ENCODE measurements at regions not wholly inside any gene's neighbourhood (a gene's known extent, or its start where the extent isn't known, plus 50 kb on each side); places are given as distances from the start of the nearest gene placed in this dataset.

- DNase-seq: no peak
These were observed 703.9 kb downstream of the EFNA5 start for GRCh38 chr5:106966686-106967315.

DNA sequence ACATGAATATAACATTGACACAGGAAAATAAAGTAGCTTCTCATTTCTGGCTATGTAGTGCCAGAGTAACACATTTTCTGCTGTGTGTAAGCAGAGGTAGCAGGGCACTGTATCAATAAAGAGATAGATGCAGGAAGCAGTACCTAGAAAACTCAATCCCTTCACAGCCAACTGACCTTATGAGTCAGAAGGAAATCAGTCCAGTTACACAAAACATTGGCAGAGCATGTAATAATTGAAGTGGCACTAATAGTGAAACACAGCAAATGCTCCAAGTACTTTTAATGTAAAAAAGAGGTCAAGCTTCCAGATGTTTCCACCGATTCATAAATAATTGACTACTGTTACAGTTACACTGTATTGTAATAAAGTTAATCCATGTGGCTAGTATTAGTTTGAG, 706.6 kb downstream of the EFNA5 start:
- DNase-seq: no peak

DNA sequence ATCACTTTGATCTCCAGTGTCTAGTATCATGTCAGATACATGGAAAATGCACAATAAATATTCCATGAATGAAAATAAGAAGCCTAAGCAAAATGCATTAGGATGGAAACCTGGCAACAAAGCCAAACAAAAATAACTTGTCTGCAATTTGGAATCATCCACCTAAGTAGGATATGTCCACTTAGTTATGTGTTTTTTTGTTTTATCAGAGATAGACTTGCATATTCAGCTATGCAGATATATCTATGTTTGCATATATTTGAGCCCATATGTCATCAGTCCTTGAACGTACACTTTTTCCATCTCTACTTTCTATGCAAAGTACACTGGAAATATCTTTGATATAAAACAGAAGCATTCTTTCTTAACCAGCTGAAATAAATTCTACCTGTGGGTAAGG, 707.1 kb downstream of the EFNA5 start:
- DNase-seq: no peak

DNA sequence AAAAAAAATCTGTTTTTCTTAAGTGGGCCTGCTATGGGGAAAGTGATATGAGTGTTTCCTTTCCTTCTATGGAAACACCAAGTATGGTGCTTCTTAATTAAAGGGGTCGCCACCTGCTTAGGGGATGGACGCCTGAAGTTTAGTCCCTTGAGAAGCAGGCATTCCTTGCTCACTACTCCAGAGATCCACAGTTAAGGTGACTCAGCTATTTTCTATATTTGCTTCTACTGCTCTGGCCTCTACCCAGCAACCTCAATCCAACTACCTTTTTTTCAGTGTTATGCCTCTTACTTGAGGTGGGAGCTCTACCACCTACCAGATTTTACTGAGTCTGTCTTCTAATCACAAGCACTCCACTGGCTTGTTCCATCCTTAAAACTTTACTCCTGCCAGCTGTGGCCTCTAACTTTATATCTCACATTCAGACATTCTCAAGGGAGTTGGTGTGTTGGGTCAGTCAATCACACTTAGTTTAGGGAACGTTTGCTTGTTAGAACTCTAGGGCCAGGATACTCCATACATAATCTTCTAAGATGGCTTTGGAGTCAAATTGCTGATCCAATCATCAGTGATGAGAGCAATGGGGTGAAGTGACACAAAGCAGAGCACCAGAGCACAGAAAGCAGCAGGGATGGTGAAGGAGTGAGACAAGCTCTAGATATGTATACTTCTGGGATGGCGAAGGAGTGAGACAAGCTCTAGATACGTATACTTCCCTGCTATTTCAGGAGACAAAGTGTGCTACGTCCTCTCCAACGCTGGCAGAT, 708.1 kb downstream of the EFNA5 start:
- no peak for DNase-seq

DNA sequence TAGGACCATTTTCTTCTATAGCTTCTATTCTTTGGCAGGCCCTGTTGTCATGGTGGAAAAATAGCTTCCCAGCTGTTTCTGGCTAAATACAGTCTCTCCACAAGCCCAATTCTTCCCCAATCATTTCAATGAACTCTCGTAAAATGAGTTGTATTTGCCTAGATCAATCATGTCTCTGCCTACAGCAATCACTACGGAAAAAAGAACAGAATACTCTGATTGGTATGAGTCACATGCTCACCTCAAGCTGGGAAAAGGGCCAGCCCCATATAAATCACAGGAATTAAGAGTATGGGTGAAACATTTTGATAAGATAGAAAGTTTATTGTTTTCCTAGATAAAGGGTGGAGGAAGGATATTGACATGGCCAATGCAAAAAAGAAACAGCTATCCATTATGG, 711.4 kb downstream of the EFNA5 start:
- no peak for DNase-seq

DNA sequence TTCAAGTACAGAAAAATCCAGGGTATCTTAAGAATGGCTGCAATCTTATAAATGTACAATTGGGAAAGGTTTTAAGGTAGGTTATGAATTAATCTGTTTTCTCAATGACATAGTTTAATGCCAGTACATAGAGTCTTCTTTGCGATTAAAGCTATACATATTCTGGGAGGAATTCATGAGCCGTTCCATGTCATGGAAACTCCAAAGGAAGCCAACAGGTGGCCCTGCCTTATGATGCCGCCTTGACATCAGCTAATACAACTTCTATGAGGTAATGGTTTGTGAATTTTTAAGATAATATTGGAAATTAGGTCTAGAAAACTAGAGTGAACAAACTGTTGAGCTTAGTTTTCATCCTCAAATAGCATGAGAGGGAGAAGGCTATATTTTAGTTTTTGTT, 713.4 kb downstream of the EFNA5 start:
- DNase-seq: no peak

DNA sequence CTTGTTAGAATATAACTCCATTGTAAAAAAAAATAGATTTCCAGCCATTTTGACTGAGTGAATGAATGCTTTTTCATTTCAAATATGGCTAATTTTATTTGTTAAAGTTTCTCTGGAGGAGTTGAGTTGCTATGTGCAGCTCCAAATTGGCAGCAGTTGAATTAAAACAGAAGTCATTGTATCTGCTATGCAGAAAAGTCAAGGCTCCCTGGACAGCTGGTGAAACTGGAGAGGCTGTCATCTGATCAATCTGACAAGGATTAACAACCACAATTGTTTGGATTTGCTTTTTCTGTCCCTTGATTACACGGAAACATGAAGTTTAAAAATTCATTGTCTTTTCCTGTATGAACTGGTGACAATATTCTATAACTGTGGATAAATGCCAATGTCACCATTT, 713.9 kb downstream of the EFNA5 start:
- no peak for DNase-seq

DNA sequence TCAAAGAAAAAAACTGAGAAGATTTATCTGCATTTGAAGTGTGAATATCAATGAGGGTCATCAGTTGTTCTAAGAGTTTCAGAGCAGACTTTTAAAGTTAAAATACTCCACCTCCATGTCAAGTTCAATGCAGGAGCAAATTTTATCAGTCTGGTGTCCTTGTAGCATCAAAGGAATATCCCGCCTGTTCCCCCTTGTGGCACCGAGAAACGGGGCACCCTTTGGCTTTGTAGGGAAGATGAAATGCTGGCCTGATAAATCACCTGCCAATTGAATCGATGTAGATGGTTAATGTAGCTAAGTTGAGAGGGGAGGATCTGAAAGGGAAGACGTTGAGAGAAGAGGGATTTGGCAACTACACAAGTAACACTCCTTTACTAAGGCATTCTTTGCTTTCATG, 714.5 kb downstream of the EFNA5 start:
- DNase-seq: no peak

GRCh38 chr5:106940986-106941385, 729.8 kb downstream of the EFNA5 start:
- DNase-seq: no peak

DNA sequence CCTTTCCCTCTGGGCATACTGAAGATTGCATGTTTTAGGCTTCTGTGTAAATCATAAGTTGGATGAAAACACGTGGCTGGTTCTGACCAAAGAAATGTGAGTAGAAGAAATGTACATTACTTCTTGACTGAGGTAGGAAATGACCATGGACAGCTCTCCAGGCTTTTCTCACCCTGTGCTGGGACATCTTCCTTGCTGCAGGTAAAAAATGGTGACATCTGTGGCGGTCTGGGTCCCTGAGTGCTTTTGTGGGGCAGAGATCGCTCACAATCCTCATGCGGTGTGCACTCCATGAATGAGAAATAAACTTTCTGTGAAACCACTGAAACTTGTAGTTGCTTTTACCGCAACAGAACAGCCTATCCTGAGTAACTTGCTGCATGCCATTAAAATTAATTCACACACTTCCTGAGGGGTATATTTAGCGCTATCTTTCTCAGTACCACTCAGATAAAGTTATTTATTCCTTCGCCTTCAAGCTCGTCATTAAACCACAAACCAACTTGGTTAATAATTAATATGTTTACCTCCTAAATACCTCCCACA, 730.4 kb downstream of the EFNA5 start:
- DNase-seq: no peak

- no peak for DNase-seq
These were observed 747.3 kb downstream of the EFNA5 start for GRCh38 chr5:106923409-106923808.

DNA sequence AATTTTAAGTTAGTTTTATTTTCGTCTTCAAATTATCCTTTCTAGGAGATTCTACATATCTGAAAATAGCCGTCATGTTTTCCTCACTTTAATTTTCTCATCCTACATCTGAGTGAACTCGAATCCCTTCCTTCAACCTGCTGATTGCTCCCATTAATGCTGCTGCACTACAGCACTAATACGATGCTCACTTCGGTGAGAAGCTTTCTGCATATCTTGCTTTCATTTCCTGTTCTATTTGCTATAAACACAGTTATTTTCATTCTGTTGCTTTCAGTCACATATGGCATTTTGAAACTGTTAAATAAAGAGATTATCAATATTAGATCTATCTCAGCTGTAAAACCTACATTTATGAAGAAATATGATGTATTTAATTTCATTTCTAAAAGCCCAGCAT, 749.2 kb downstream of the EFNA5 start:
- DNase-seq: no peak

GRCh38 chr5:106910486-106910885, 760.3 kb downstream of the EFNA5 start:
- no peak for DNase-seq

GRCh38 chr5:106909716-106910115, 761.0 kb downstream of the EFNA5 start:
- no peak for DNase-seq

DNA sequence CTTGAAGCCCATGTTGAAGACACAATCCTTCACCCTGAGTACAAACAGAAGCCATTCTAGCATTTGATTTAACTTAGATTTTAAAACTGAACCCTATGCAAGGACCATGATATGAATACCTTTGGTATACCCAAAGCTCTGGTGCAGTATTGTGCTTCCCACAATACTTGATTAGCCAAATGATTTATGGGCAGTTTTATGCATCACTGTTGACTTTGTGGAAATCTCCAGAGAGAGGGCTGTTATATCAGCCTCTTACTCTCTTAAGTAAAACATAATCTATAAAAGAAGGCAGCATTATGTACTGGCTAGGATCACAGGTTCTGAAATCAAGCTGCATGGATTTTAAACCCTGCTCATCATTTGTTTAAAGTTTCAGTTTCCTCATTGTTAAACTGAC, 762.8 kb downstream of the EFNA5 start:
- DNase-seq: no peak

GRCh38 chr5:106906199-106906598, 764.5 kb downstream of the EFNA5 start:
- no peak for DNase-seq

- no peak for DNase-seq
These were observed 775.8 kb downstream of the EFNA5 start for GRCh38 chr5:106894964-106895363.

- no peak for DNase-seq
These were observed 788.7 kb downstream of the EFNA5 start for GRCh38 chr5:106882035-106882434.

GRCh38 chr5:106880656-106881055, 790.1 kb downstream of the EFNA5 start:
- no peak for DNase-seq

- no peak for DNase-seq
These were observed 792.9 kb downstream of the EFNA5 start for GRCh38 chr5:106877881-106878280.

GRCh38 chr5:106876665-106877194, 794.0 kb downstream of the EFNA5 start:
- no peak for DNase-seq

- DNase-seq: no peak
These were observed 794.5 kb downstream of the EFNA5 start for GRCh38 chr5:106876298-106876622.

- DNase-seq: peak; percentile 12
These were observed 795.0 kb downstream of the EFNA5 start for GRCh38 chr5:106875591-106876297.

GRCh38 chr5:106874974-106875373, 795.8 kb downstream of the EFNA5 start:
- no peak for DNase-seq
